GM23248 (cell line): ENCODE measurements at regions not wholly inside any gene's neighbourhood (a gene's known extent, or its start where the extent isn't known, plus 50 kb on each side); places are given as distances from the start of the nearest gene placed in this dataset.

ENCODE experiments used
- DNase-seq: peaks from one replicate; pipeline ENCODE4 v3.0.0-alpha.2; 2015
- H2AFZ ChIP-seq: fragments of 200-600 bp; sonication (generic); 2 replicates; pipeline ENCODE4 v1.6.1; 2016; ENCODE audit warnings: antibody characterized with exemption
- H3F3A ChIP-seq: fragments of 200-600 bp; sonication (generic); 2 replicates; pipeline ENCODE4 v1.6.1; 2016; ENCODE audit warnings: mild to moderate bottlenecking, antibody characterized with exemption, mixed run types; ENCODE audit not compliant: insufficient read depth
- H3K27ac ChIP-seq: fragments of 200-600 bp; sonication (generic); 2 replicates; pipeline ENCODE4 v1.5.1; 2016; ENCODE audit warnings: mild to moderate bottlenecking
- H3K27me3 ChIP-seq: fragments of 200-600 bp; sonication (generic); replicated peaks from 2 replicates; pipeline ENCODE4 v1.6.1; 2016; ENCODE audit warnings: mild to moderate bottlenecking; ENCODE audit not compliant: insufficient read depth
- H3K36me3 ChIP-seq: fragments of 200-600 bp; sonication (generic); 2 replicates; pipeline ENCODE4 v1.6.1; 2016; ENCODE audit warnings: low read depth, mild to moderate bottlenecking
- H3K4me1 ChIP-seq: fragments of 200-600 bp; sonication (generic); 2 replicates; pipeline ENCODE4 v1.6.1; 2016; ENCODE audit warnings: mild to moderate bottlenecking; ENCODE audit not compliant: insufficient read depth
- H3K4me2 ChIP-seq: fragments of 200-600 bp; sonication (generic); one replicate; pipeline ENCODE4 v1.6.1; 2016; ENCODE audit warnings: mild to moderate bottlenecking; ENCODE audit not compliant: unreplicated experiment
- H3K4me3 ChIP-seq: fragments of 200-600 bp; sonication (generic); 2 replicates; pipeline ENCODE4 v1.5.1; 2016; ENCODE audit warnings: mild to moderate bottlenecking
- H3K79me2 ChIP-seq: fragments of 200-600 bp; sonication (generic); 2 replicates; pipeline ENCODE4 v1.6.1; 2016; ENCODE audit warnings: mild to moderate bottlenecking; ENCODE audit not compliant: insufficient read depth
- H3K9ac ChIP-seq: fragments of 200-600 bp; sonication (generic); 2 replicates; pipeline ENCODE4 v1.6.1; 2016; ENCODE audit warnings: mild to moderate bottlenecking
- H3K9me2 ChIP-seq: fragments of 200-600 bp; sonication (generic); 2 replicates; pipeline ENCODE4 v1.6.1; 2016; ENCODE audit warnings: mixed run types, mild to moderate bottlenecking, moderate library complexity; ENCODE audit not compliant: insufficient read depth
- H3K9me3 ChIP-seq: fragments of 200-600 bp; sonication (generic); one replicate; pipeline ENCODE4 v1.6.1; 2017; ENCODE audit warnings: low read depth
- H4K20me1 ChIP-seq: fragments of 200-600 bp; sonication (generic); 2 replicates; pipeline ENCODE4 v1.6.0; 2016; ENCODE audit not compliant: insufficient read depth
- EZH2 ChIP-seq: fragments of 200-600 bp; sonication (generic); IDR thresholded peaks from 2 replicates; pipeline ENCODE4 v1.6.1; 2018; ENCODE audit warnings: antibody characterized with exemption, mild to moderate bottlenecking; ENCODE audit not compliant: insufficient read depth, poor library complexity, severe bottlenecking
- EZH2phosphoT487 ChIP-seq: fragments of 200-600 bp; sonication (generic); IDR thresholded peaks from 2 replicates; pipeline ENCODE4 v1.6.1; 2018; ENCODE audit warnings: antibody characterized with exemption, moderate library complexity, mild to moderate bottlenecking, low read depth; ENCODE audit not compliant: insufficient read depth
- WGBS, 2 experiments: methylation state at CpG; one replicate each; pipeline ENCODE4 v1.1.6; 2015 to 2017; ENCODE audit warnings: low lambda C conversion rate in 2 of 2, low coverage in 1 of 2; ENCODE audit errors: missing lambda C conversion rate in 2 of 2; 5-methylcytosine and 5-hydroxymethylcytosine counted together
- in situ Hi-C: fragments of 300-500 bp; cut with MboI; formaldehyde crosslinking; loops from 2 replicates; pipeline ENCODE4 v1.15.0; 2020

DNA sequence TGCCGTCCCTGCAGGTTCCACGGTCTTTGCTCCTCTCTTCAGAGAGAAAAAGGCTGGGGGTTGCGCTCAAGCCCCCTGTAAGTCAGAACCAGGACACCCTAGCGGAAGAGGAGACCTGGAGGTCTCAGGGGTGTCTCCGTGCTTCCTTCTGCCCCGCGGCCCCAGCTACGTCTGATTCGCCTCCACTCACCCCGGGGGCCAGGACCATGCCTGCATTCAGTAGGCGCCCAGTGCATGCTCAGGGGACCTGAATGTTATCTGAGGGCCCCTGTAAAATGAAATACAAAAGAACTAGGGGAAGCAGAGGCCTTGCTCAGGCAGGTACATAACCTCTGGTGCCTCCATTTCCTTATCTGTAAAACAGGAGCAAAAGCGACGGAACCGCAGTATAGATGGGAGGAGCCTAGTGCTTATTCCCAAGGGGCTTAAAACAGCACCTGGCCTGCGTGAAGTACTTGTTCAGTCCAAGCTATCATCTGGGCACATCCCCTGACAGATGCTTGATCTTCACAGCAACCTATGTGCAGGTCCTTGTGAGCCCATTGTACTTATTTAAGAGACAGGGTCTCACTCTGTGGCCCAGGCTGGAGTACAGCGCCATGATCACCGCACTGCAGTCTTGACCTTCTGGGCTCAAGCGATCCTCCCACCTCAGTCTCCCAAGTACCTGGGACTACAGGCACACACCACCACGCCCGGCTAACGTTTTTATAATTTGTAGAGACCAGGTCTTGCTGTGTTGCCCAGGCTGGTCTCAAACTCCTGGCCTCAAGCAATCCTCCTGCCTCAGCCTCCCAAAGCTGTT, 110.3 kb upstream of the NCOR2 start:
- peaks cover 33% of the 10 kb centered on the region for H3K4me1 ChIP-seq
- in situ Hi-C loops: no loop called here

DNA sequence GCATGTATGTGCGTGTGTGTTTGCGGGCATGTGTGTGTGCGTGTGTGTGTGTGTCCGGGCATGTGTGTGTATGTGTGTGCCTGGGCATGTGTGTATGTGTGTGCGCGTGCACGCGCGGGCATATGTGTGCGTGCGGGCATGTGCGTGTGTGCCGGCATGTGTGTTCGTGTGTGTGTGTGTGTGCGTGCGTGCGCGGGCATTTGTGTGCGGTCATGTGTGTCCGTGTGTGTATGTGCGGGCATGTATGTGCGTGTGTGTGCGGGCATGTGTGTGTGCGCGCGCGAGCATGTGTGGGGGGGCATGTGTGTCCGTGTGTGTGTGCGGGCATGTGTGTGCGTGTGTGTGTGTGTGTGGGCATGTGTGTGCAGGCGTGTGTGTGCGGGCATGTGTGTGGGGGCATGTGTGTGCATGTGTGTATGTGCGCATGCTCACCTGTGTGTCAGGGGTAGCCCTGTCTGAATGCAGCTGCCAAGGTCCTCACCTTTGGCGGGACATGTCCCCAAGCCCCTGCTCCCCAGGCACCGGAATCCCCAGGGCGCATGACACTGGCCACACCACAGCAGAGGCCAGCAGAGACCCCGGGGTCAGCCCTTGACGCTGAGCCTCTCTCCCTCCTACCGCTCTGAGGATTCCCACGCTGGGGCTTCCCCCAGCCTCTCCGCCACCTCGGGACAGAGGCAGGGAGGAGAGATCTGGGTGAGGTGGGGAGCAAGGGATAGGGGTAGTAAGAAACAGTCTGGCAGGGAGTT, 109.5 kb upstream of the NCOR2 start:
- no peaks in the 10 kb centered on the region for H3K9me2 ChIP-seq
- H3F3A ChIP-seq: peaks cover 11% of the 10 kb centered on the region; the same call in 1 of the 2 replicates
- peak overlapping the region; percentile 59 for H3K4me3 ChIP-seq
- H4K20me1 ChIP-seq: no peaks in the 10 kb centered on the region
- H3K27me3 ChIP-seq: no peaks in the 10 kb centered on the region
- in situ Hi-C loops: no loop called here
- H3K9me3 ChIP-seq: no peaks in the 10 kb centered on the region
- no peak for DNase-seq
- no peak overlapping the region for H2AFZ ChIP-seq
- H3K27ac ChIP-seq: peak overlapping the region; percentile 88
- TF ChIP-seq EZH2 (no peak), EZH2phosphoT487 (no peak)
- 88 to 92% methylated on average over 22 to 42 of the region's 42 CpGs for WGBS, 2 experiments
- no peaks in the 10 kb centered on the region for H3K79me2 ChIP-seq
- H3K36me3 ChIP-seq: no peaks in the 10 kb centered on the region
- H3K9ac ChIP-seq: peak overlapping the region; percentile 82; the same call in 1 of the 2 replicates
- H3K4me2 ChIP-seq: peak overlapping the region; percentile 79
- peaks cover 28% of the 10 kb centered on the region for H3K4me1 ChIP-seq

More for the DNA sequence above, 110.3 kb upstream of the NCOR2 start:
- H3K4me3 ChIP-seq: no peak overlapping the region
- 97 to 98% methylated on average over 21 of the region's 21 CpGs for WGBS, 2 experiments
- no peaks in the 10 kb centered on the region for H3K36me3 ChIP-seq
- TF ChIP-seq EZH2 (no peak), EZH2phosphoT487 (no peak)
- no peaks in the 10 kb centered on the region for H3K79me2 ChIP-seq
- no peaks in the 10 kb centered on the region for H4K20me1 ChIP-seq
- peaks cover 12% of the 10 kb centered on the region; the same call in 1 of the 2 replicates for H3F3A ChIP-seq
- H3K27ac ChIP-seq: no peak overlapping the region
- H3K9me2 ChIP-seq: no peaks in the 10 kb centered on the region
- H3K9ac ChIP-seq: no peak overlapping the region
- H3K9me3 ChIP-seq: no peaks in the 10 kb centered on the region
- DNase-seq: no peak
- no peak overlapping the region for H2AFZ ChIP-seq
- H3K27me3 ChIP-seq: no peaks in the 10 kb centered on the region
- H3K4me2 ChIP-seq: no peak overlapping the region

DNA sequence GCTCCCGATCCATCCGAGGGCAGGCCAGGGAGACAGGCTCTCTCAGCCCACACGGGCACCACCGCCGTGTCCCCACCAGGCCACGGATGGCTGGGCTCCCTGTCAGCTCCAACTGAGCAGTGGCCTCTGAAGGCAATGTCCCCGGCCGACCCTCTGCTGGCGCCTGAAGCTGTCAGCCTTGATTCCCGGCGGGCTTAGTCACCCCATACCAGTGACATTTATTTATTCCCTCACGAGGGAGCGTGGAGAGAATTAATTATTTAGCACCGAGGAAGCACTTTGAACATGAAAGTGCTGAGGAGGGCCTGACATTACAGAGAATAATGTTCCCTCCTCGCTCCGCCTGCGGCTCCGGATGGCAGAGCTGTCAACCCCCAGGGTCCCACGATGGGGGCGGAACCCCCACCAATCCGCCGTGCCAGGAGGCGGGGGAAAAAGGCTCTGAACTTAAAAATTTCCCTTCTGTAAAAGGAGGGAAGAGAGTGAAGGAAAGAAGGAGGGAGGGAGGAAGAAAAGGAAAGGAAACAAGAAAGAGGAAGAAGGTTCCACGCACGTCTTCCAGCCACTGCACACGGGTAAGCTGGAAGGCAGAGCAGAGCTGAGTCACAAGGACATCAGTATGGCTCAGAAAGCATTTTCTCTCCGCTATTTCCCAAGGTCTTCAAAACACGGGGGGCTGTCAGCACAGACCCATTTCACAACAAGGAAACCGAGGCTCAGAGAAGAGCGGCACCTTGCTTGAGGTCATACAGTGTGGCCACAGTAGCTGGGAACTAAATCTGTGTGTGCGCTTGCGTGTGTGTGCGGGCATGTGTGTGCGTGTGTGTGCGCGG, 108.7 kb upstream of the NCOR2 start:
- 19 to 20% methylated on average over 36 of the region's 36 CpGs for WGBS, 2 experiments
- in situ Hi-C loops: no loop called here
- peak overlapping the region; percentile 59 for H3K4me3 ChIP-seq
- H3F3A ChIP-seq: 0 out of 2 replicates have a peak, but pooled peaks cover 7% of the 10 kb centered on the region
- H3K27me3 ChIP-seq: no peaks in the 10 kb centered on the region
- no peaks in the 10 kb centered on the region for H3K79me2 ChIP-seq
- H3K9me3 ChIP-seq: no peaks in the 10 kb centered on the region
- peak overlapping the region; percentile 72 for H2AFZ ChIP-seq
- TF ChIP-seq EZH2phosphoT487 (no peak), EZH2 (no peak)
- peak overlapping the region; percentile 88 for H3K27ac ChIP-seq
- H4K20me1 ChIP-seq: no peaks in the 10 kb centered on the region
- peak; percentile 91 for DNase-seq
- H3K9ac ChIP-seq: peak overlapping the region; percentile 82
- H3K9me2 ChIP-seq: no peaks in the 10 kb centered on the region
- H3K36me3 ChIP-seq: no peaks in the 10 kb centered on the region
- peak overlapping the region; percentile 79 for H3K4me2 ChIP-seq
- H3K4me1 ChIP-seq: peaks cover 22% of the 10 kb centered on the region

- 0 out of 2 replicates have a peak, but pooled peaks cover 7% of the 10 kb centered on the region for H3F3A ChIP-seq
These were observed 107.5 kb upstream of the NCOR2 start for GRCh38 chr12:124674937-124675336.

More at GRCh38 chr12:124674937-124675336, 107.5 kb upstream of the NCOR2 start:
- Histone ChIP-seq H4K20me1 (no peaks in the 10 kb centered on the region), H3K27ac (no peak overlapping the region), H3K79me2 (no peaks in the 10 kb centered on the region), H3K9me2 (no peaks in the 10 kb centered on the region), H3K9ac (no peak overlapping the region), H3K4me3 (no peak overlapping the region), H3K4me1 (peaks cover 18% of the 10 kb centered on the region), H3K27me3 (no peaks in the 10 kb centered on the region), H3K4me2 (no peak overlapping the region), H2AFZ (no peak overlapping the region), H3K9me3 (no peaks in the 10 kb centered on the region), H3K36me3 (no peaks in the 10 kb centered on the region)
- WGBS, 2 experiments: 92 to 100% methylated on average over 1 of the region's 1 CpG
- DNase-seq: no peak
- in situ Hi-C loops: no loop called here
- TF ChIP-seq EZH2 (no peak), EZH2phosphoT487 (no peak)
